ENCODE measurements at regions not wholly inside any gene's neighbourhood (a gene's known extent, or its start where the extent isn't known, plus 50 kb on each side); places are given as distances from the start of the nearest gene placed in this dataset.

GRCh38 chr5:67978171-67978570, 237.4 kb upstream of the PIK3R1 start:
- DNase-seq = no peak

GRCh38 chr5:67976891-67977601, 238.5 kb upstream of the PIK3R1 start:
- DNase-seq = peak; percentile 45 to 52

GRCh38 chr5:67976181-67976580, 239.4 kb upstream of the PIK3R1 start:
- DNase-seq = no peak

- DNase-seq = no peak
Measured at GRCh38 chr5:67974471-67974870, 241.1 kb upstream of the PIK3R1 start.

- no peak for DNase-seq
Measured at GRCh38 chr5:67974054-67974453, 241.5 kb upstream of the PIK3R1 start.

- DNase-seq = no peak
Measured at GRCh38 chr5:67971971-67972821, 243.4 kb upstream of the PIK3R1 start.

GRCh38 chr5:67971223-67971830, 244.2 kb upstream of the PIK3R1 start:
- DNase-seq = peak; percentile 35 to 54

GRCh38 chr5:67969631-67970030, 245.9 kb upstream of the PIK3R1 start:
- DNase-seq = no peak

GRCh38 chr5:67969176-67969575, 246.4 kb upstream of the PIK3R1 start:
- no peak for DNase-seq

GRCh38 chr5:67966712-67967111, 248.8 kb upstream of the PIK3R1 start:
- DNase-seq = no peak

GRCh38 chr5:67964619-67965018, 250.9 kb upstream of the PIK3R1 start:
- no peak for DNase-seq

GRCh38 chr5:67963789-67964519, 251.6 kb upstream of the PIK3R1 start:
- DNase-seq = no peak

- DNase-seq = no peak
Measured at GRCh38 chr5:67960939-67961338, 254.6 kb upstream of the PIK3R1 start.

GRCh38 chr5:67957374-67957773, 258.2 kb upstream of the PIK3R1 start:
- DNase-seq = no peak

GRCh38 chr5:67954351-67954750, 261.2 kb upstream of the PIK3R1 start:
- no peak for DNase-seq

- DNase-seq = no peak
Measured at GRCh38 chr5:67942421-67942820, 273.1 kb upstream of the PIK3R1 start.

- DNase-seq = no peak
Measured at GRCh38 chr5:67941614-67942401, 273.7 kb upstream of the PIK3R1 start.

- peak; percentile 53 to 66 for DNase-seq
Measured at GRCh38 chr5:67935908-67936566, 279.5 kb upstream of the PIK3R1 start.

- no peak for DNase-seq
Measured at GRCh38 chr5:67934976-67935375, 280.6 kb upstream of the PIK3R1 start.

- no peak for DNase-seq
Measured at GRCh38 chr5:67925511-67925910, 290.0 kb upstream of the PIK3R1 start.

- DNase-seq = no peak
Measured at GRCh38 chr5:67921004-67921601, 294.5 kb upstream of the PIK3R1 start.
